Spleen (tissue), 11 donors: ENCODE measurements at regions not wholly inside any gene's neighbourhood (a gene's known extent, or its start where the extent isn't known, plus 50 kb on each side); places are given as distances from the start of the nearest gene placed in this dataset.

Experiments
- DNase-seq: peaks from one replicate; pipeline ENCODE4 v3.0.0-alpha.2; 2020
- H3K27ac ChIP-seq, 8 donors: fragments of 200-600 bp; sonication (generic) in 7 of 8; 1 replicate in 4 of 8; 2 replicates in 4 of 8; pipeline versions ENCODE4 v1.5.0 to v1.8.0; 2016 to 2021; ENCODE audit warnings: inconsistent platforms in 4 of 8, mild to moderate bottlenecking in 4 of 8, moderate library complexity in 1 of 8
- H3K27me3 ChIP-seq, 7 donors: fragments of 200-600 bp; sonication (generic) in 6 of 7; replicated peaks in 1 of 7; 1 replicate in 4 of 7; 2 replicates in 3 of 7; pipeline versions ENCODE4 v1.5.0 to v1.8.0; 2016 to 2021; ENCODE audit warnings: inconsistent platforms in 3 of 7, mild to moderate bottlenecking in 1 of 7
- H3K36me3 ChIP-seq, 6 donors: fragments of 200-600 bp; sonication (generic) in 5 of 6; 1 replicate in 4 of 6; 2 replicates in 2 of 6; pipeline versions ENCODE4 v1.5.0 to v1.8.0; 2016 to 2021; ENCODE audit warnings: inconsistent platforms in 2 of 6
- H3K4me1 ChIP-seq, 6 donors: fragments of 200-600 bp; sonication (generic) in 5 of 6; 1 replicate in 3 of 6; 2 replicates in 3 of 6; pipeline versions ENCODE4 v1.5.0 to v1.8.0; 2016 to 2021; ENCODE audit warnings: inconsistent platforms in 3 of 6
- H3K4me3 ChIP-seq, 8 donors: fragments of 200-600 bp; sonication (generic) in 7 of 8; 1 replicate in 4 of 8; 2 replicates in 4 of 8; pipeline versions ENCODE4 v1.5.0 to v1.8.0; 2016 to 2021; ENCODE audit warnings: inconsistent platforms in 4 of 8, mild to moderate bottlenecking in 4 of 8, moderate library complexity in 2 of 8
- H3K9me3 ChIP-seq, 8 donors: fragments of 200-600 bp; sonication (generic) in 7 of 8; 1 replicate in 4 of 8; 2 replicates in 4 of 8; pipeline versions ENCODE4 v1.5.0 to v1.8.0; 2016 to 2021; ENCODE audit warnings: inconsistent platforms in 4 of 8
- POLR2A ChIP-seq, 3 donors: fragments of 450-650 bp; IDR thresholded peaks; one replicate each; pipeline ENCODE4 v1.5.1; 2017; ENCODE audit warnings: antibody characterized with exemption in 3 of 3, mild to moderate bottlenecking in 1 of 3
- POLR2AphosphoS5 ChIP-seq, 3 donors: sonication (generic); formaldehyde crosslinking; IDR thresholded peaks; one replicate each; pipeline ENCODE4 v1.5.1; 2017; ENCODE audit warnings: antibody characterized with exemption in 3 of 3
- WGBS, 5 donors: extraction: QIAGEN DNeasy Blood & Tissue Kit in 3 of 5; methylation state at CpG; one replicate each; pipeline versions ENCODE4 v1.1.5 to v1.1.7; 2013 to 2018; 5-methylcytosine and 5-hydroxymethylcytosine counted together
- intact Hi-C: fragments of 100-400 bp; cut with DNase I; formaldehyde crosslinking; loops from one replicate; pipeline ENCODE4 v1.15.0; 2023; ENCODE audit warnings: low total_unique reads
- TF ChIP-seq, protein P1 (sequence below), 11 experiments: fragments of 200-600 bp in 7 of 11; fragments of 450-650 bp in 4 of 11; sonication (generic) in 4 of 11; IDR thresholded peaks in 8 of 11; conservative IDR thresholded peaks in 3 of 11; 1 replicate in 7 of 11; 2 replicates in 4 of 11; pipeline versions ENCODE4 v1.4.0 to v1.8.0; 2016 to 2021; ENCODE audit warnings: antibody characterized with exemption in 11 of 11, inconsistent platforms in 4 of 11, mild to moderate bottlenecking in 1 of 11
- donor health status: healthy with polysubstance abuse.
- donor health status: DM: no; HTN: no; CAD: no; lungs with moderate emphysema.
- donor health status: DM: no; HTN: no; CAD: no.
- donor health status: Bipolar disorder and iron deficiency.
- donor health status: healthy.
- donor health status: DM: no; HTN: no; CAD: no.
- donor health status: DM: yes; HTN: yes; CAD: no.

DNA sequence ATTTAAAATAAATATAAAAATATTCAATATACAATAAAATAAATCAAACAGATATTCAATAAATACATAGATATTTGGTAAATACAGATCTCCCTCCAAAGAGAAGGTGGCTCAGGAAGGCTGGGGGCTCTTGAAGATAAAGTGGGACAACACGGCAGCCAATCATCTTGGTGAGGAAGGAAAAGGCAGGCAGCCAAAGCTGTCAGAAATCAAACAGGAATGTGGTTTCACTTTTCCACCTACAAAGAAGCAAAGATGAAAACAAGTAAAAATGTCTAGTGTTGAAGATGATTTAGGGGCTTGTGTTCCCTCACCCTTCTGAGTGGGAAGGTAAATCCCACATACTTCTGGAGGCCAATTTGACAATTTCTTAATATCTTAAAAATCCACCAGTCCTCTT is 85.7 kb downstream of the B3GNT2 start:
- Histone ChIP-seq H3K4me3 (no peak overlapping the region), H3K27ac (no peak overlapping the region), H3K27me3 (no peaks in the 10 kb centered on the region), H3K9me3 (peaks cover 7 to 52% (median 41%) of the 10 kb centered on the region in 8 donors), H3K4me1 (no peaks in the 10 kb centered on the region), H3K36me3 (peaks cover 0 to 7% (median 0%) of the 10 kb centered on the region in 6 donors)
- DNase-seq = no peak
- TF ChIP-seq, protein P1, sequence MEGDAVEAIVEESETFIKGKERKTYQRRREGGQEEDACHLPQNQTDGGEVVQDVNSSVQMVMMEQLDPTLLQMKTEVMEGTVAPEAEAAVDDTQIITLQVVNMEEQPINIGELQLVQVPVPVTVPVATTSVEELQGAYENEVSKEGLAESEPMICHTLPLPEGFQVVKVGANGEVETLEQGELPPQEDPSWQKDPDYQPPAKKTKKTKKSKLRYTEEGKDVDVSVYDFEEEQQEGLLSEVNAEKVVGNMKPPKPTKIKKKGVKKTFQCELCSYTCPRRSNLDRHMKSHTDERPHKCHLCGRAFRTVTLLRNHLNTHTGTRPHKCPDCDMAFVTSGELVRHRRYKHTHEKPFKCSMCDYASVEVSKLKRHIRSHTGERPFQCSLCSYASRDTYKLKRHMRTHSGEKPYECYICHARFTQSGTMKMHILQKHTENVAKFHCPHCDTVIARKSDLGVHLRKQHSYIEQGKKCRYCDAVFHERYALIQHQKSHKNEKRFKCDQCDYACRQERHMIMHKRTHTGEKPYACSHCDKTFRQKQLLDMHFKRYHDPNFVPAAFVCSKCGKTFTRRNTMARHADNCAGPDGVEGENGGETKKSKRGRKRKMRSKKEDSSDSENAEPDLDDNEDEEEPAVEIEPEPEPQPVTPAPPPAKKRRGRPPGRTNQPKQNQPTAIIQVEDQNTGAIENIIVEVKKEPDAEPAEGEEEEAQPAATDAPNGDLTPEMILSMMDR (IDR thresholded peaks at IDR 0.05 in 8 of 11, conservative IDR thresholded peaks at IDR 0.05 in 3 of 11) = no peak
- TF ChIP-seq POLR2A (IDR thresholded peaks at IDR 0.05) (no peak), POLR2AphosphoS5 (IDR thresholded peaks at IDR 0.05) (no peak)
- WGBS, 5 donors = 7 to 23% (median 17%) methylated on average over 1 of the region's 1 CpG
- intact Hi-C loops = no loop called here

DNA sequence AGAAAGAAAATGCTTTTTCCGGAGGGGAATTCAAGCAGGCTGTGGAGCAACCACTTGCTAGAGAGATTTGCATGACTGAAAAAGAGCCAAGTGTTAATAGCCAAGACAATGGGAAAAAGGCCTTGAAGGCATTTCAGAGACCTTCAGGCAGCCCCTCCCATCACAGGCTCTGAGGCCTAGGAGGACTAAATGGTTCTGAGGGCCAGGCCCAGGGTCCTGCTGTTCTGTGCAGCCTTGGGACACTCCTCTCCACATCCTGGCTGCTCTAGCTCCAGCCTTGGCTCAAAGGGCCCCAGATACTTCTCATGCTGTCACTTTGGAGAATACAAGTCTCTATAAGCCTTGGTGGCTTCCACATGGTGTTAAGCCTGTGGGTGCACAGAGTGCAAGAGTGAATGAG is 81.8 kb downstream of the B3GNT2 start:
- Histone ChIP-seq H3K36me3 (peaks cover 0 to 7% (median 0%) of the 10 kb centered on the region in 6 donors), H3K27me3 (no peaks in the 10 kb centered on the region), H3K27ac (no peak overlapping the region), H3K9me3 (peaks cover 7 to 32% (median 25%) of the 10 kb centered on the region in 8 donors), H3K4me3 (no peak overlapping the region), H3K4me1 (no peaks in the 10 kb centered on the region)
- intact Hi-C loops = no loop called here
- DNase-seq = no peak
- TF ChIP-seq POLR2AphosphoS5 (IDR thresholded peaks at IDR 0.05) (no peak), POLR2A (IDR thresholded peaks at IDR 0.05) (no peak)
- TF ChIP-seq, protein P1 (IDR thresholded peaks at IDR 0.05 in 8 of 11, conservative IDR thresholded peaks at IDR 0.05 in 3 of 11) = no peak
- 92 to 100% (median 96%) methylated on average over 1 of the region's 1 CpG for WGBS, 5 donors
